Left ventricle myocardium superior (tissue), 1 donor: ENCODE measurements at regions not wholly inside any gene's neighbourhood (a gene's known extent, or its start where the extent isn't known, plus 50 kb on each side); places are given as distances from the start of the nearest gene placed in this dataset.

ENCODE experiments used
- ATAC-seq: fragments of 200-7000 bp; cut with Tn5 transposase; one replicate; pipeline ENCODE4 v1.9.1; 2020; ENCODE audit warnings: mild to moderate bottlenecking, moderate library complexity
- DNase-seq: peaks from one replicate; pipeline ENCODE4 v3.0.0-alpha.2; 2020
- intact Hi-C: fragments of 100-400 bp; cut with micrococcal nuclease; formaldehyde crosslinking; loops from one replicate; pipeline ENCODE4 v1.11.0; 2022
- donor health status: DM: no; HTN: yes; CAD: no; lungs with severe emphysema.

- DNase-seq (no peak), ATAC-seq (peak; percentile 46)
- intact Hi-C loops: no loop called here
Observed at GRCh38 chr3:30285188-30286006, 321.0 kb upstream of the TGFBR2 start.

- ATAC-seq (peak; percentile 96), DNase-seq (peak; percentile 67)
- intact Hi-C loops: no loop called here
Observed at GRCh38 chr3:30286007-30286669, 320.3 kb upstream of the TGFBR2 start.

- intact Hi-C loops: no loop called here
- ATAC-seq: no peak
Observed at GRCh38 chr3:30286811-30287210, 319.6 kb upstream of the TGFBR2 start.

GRCh38 chr3:30288830-30289229 lies 317.6 kb upstream of the TGFBR2 start:
- no peak for DNase-seq
- ATAC-seq: no peak
- intact Hi-C loops: no loop called here

More at GRCh38 chr3:30286811-30287210, 319.6 kb upstream of the TGFBR2 start:
- no peak for DNase-seq

- intact Hi-C loops: no loop called here
- peak; percentile 6 for ATAC-seq
- no peak for DNase-seq
Observed at GRCh38 chr3:30289324-30289723, 317.1 kb upstream of the TGFBR2 start.

GRCh38 chr3:30289766-30290165 lies 316.6 kb upstream of the TGFBR2 start:
- DNase-seq (no peak), ATAC-seq (no peak)
- intact Hi-C loops: no loop called here

GRCh38 chr3:30290479-30290878 lies 315.9 kb upstream of the TGFBR2 start:
- intact Hi-C loops: no loop called here
- ATAC-seq (no peak), DNase-seq (peak; percentile 20)

- DNase-seq: no peak
- intact Hi-C loops: no loop called here
- ATAC-seq: no peak
Observed at GRCh38 chr3:30292192-30292893, 314.1 kb upstream of the TGFBR2 start.

- intact Hi-C loops: no loop called here
- ATAC-seq: peak; percentile 24
Observed at GRCh38 chr3:30293621-30294240, 312.7 kb upstream of the TGFBR2 start.

GRCh38 chr3:30294241-30294667 lies 312.1 kb upstream of the TGFBR2 start:
- DNase-seq (peak; percentile 30), ATAC-seq (peak; percentile 87)
- intact Hi-C loops: no loop called here

More at GRCh38 chr3:30293621-30294240, 312.7 kb upstream of the TGFBR2 start:
- no peak for DNase-seq

- no peak for ATAC-seq
- DNase-seq: no peak
- intact Hi-C loops: no loop called here
Observed at GRCh38 chr3:30297112-30297511, 309.3 kb upstream of the TGFBR2 start.

- DNase-seq (no peak), ATAC-seq (no peak)
- intact Hi-C loops: no loop called here
Observed at GRCh38 chr3:30299674-30300385, 306.6 kb upstream of the TGFBR2 start.

GRCh38 chr3:30300809-30301208 lies 305.6 kb upstream of the TGFBR2 start:
- ATAC-seq: no peak
- no peak for DNase-seq
- intact Hi-C loops: no loop called here

GRCh38 chr3:30302027-30302426 lies 304.4 kb upstream of the TGFBR2 start:
- no peak for DNase-seq
- intact Hi-C loops: no loop called here
- ATAC-seq: no peak

GRCh38 chr3:30303770-30304169 lies 302.6 kb upstream of the TGFBR2 start:
- DNase-seq (no peak), ATAC-seq (no peak)
- intact Hi-C loops: no loop called here

GRCh38 chr3:30305021-30305420 lies 301.4 kb upstream of the TGFBR2 start:
- DNase-seq: no peak
- intact Hi-C loops: no loop called here
- ATAC-seq: no peak

- intact Hi-C loops: no loop called here
- DNase-seq: no peak
- ATAC-seq: peak; percentile 28
Observed at GRCh38 chr3:30306896-30307295, 299.5 kb upstream of the TGFBR2 start.

GRCh38 chr3:30307372-30307950 lies 298.9 kb upstream of the TGFBR2 start:
- intact Hi-C loops: no loop called here
- no peak for ATAC-seq
- no peak for DNase-seq

GRCh38 chr3:30308131-30308530 lies 298.3 kb upstream of the TGFBR2 start:
- DNase-seq (no peak), ATAC-seq (no peak)
- intact Hi-C loops: no loop called here
